AG04450 (cell line): ENCODE measurements at regions not wholly inside any gene's neighbourhood (a gene's known extent, or its start where the extent isn't known, plus 50 kb on each side); places are given as distances from the start of the nearest gene placed in this dataset.

Source experiments
- CTCF ChIA-PET: fragments of 300-600, 350-600 bp; formaldehyde crosslinking; extraction: SDS; loops from one replicate; lab custom pipeline; 2022; ENCODE audit warnings: antibody characterized with exemption, inconsistent platforms; lab: Charles Lee
- POLR2A ChIA-PET: fragments of 350-600 bp; formaldehyde crosslinking; extraction: SDS; loops from one replicate; lab custom pipeline; 2021; ENCODE audit warnings: antibody characterized with exemption, inconsistent platforms; lab: Yijun Ruan, JAX
- DNase-seq: peaks from one replicate; pipeline ENCODE4 v3.0.0-alpha.2; 2011; ENCODE audit warnings: low read depth, low spot score
- H3K27ac ChIP-seq: one replicate; pipeline ENCODE4 v1.5.1; 2012; ENCODE audit warnings: low read depth, low read length, control low read depth
- H3K27me3 ChIP-seq: one replicate; pipeline ENCODE4 v1.6.0; 2012; ENCODE audit warnings: low read length; ENCODE audit not compliant: control insufficient read depth, insufficient read depth
- H3K4me3 ChIP-seq: 2 replicates; pipeline ENCODE4 v1.5.1; 2011; ENCODE audit warnings: mild to moderate bottlenecking, low read depth, low read length, control low read depth
- H3K9me3 ChIP-seq: 2 replicates; pipeline ENCODE4 v1.5.1; 2012; ENCODE audit warnings: low read length; ENCODE audit not compliant: control insufficient read depth, insufficient read depth
- CTCF ChIP-seq: IDR thresholded peaks from 2 replicates; pipeline ENCODE4 v1.5.1; 2011; ENCODE audit warnings: low read depth, low read length, control low read depth, inconsistent platforms

GRCh38 chr7:153504288-153505075 lies 547.7 kb upstream of the DPP6 start:
- Histone ChIP-seq H3K27me3 (no peaks in the 10 kb centered on the region), H3K27ac (no peak overlapping the region), H3K4me3 (no peak overlapping the region), H3K9me3 (peaks cover 20% of the 10 kb centered on the region)
- no peak for TF ChIP-seq CTCF
- DNase-seq: no peak
- ChIA-PET POLR2A (no interaction called here), CTCF (no interaction called here)

- Histone ChIP-seq H3K4me3 (no peak overlapping the region), H3K9me3 (peaks cover 23% of the 10 kb centered on the region), H3K27me3 (no peaks in the 10 kb centered on the region), H3K27ac (no peak overlapping the region)
- ChIA-PET CTCF (no interaction called here), POLR2A (no interaction called here)
- no peak for DNase-seq
- TF ChIP-seq CTCF: no peak
Measured at GRCh38 chr7:153507885-153508284, 544.3 kb upstream of the DPP6 start.

- no peak overlapping the region for H3K4me3 ChIP-seq
- CTCF ChIA-PET: no interaction called here
Measured at GRCh38 chr7:153509768-153510167, 542.4 kb upstream of the DPP6 start.

GRCh38 chr7:153510674-153511073 lies 541.5 kb upstream of the DPP6 start:
- H3K27me3 ChIP-seq: no peaks in the 10 kb centered on the region
- peaks cover 14% of the 10 kb centered on the region for H3K9me3 ChIP-seq
- no peak for TF ChIP-seq CTCF
- DNase-seq: no peak
- no peak overlapping the region for H3K4me3 ChIP-seq
- no peak overlapping the region for H3K27ac ChIP-seq
- POLR2A ChIA-PET: no interaction called here
- CTCF ChIA-PET: no interaction called here

More at GRCh38 chr7:153509768-153510167, 542.4 kb upstream of the DPP6 start:
- no peak for TF ChIP-seq CTCF
- POLR2A ChIA-PET: no interaction called here
- H3K9me3 ChIP-seq: peaks cover 15% of the 10 kb centered on the region
- DNase-seq: no peak
- H3K27ac ChIP-seq: no peak overlapping the region
- H3K27me3 ChIP-seq: no peaks in the 10 kb centered on the region

GRCh38 chr7:153514032-153514431 lies 538.2 kb upstream of the DPP6 start:
- CTCF ChIA-PET: no interaction called here
- no peak for DNase-seq
- H3K27me3 ChIP-seq: no peaks in the 10 kb centered on the region
- H3K27ac ChIP-seq: no peak overlapping the region
- POLR2A ChIA-PET: no interaction called here
- peaks cover 33% of the 10 kb centered on the region for H3K9me3 ChIP-seq
- H3K4me3 ChIP-seq: no peak overlapping the region
- TF ChIP-seq CTCF: no peak
